H1 (cell line): ENCODE measurements at regions not wholly inside any gene's neighbourhood (a gene's known extent, or its start where the extent isn't known, plus 50 kb on each side); places are given as distances from the start of the nearest gene placed in this dataset.

Experiments
- CTCF ChIA-PET: fragments of 300-600 bp; sonication (Branson Sonifier 250); formaldehyde crosslinking; loops from one replicate; lab custom pipeline; 2021; ENCODE audit not compliant: partially characterized antibody; lab: Charles Lee
- POLR2A ChIA-PET: fragments of 300-600 bp; sonication (Branson Sonifier 250); formaldehyde crosslinking; loops from one replicate; lab custom pipeline; 2021; ENCODE audit warnings: inconsistent platforms; ENCODE audit not compliant: partially characterized antibody; lab: Charles Lee
- DNase-seq, 2 experiments: peaks; one replicate each; pipeline versions ENCODE4 v3.0.0 to v3.0.0-alpha.2; 2010 to 2022; ENCODE audit warnings: low spot score in 2 of 2, low read depth in 1 of 2, mixed read lengths in 1 of 2
- FAIRE-seq: peaks from 2 replicates; lab custom pipeline; 2011; peaks lifted over from hg19 to GRCh38; lab: Jason Lieb, UNC
- H2AFZ ChIP-seq: 2 replicates; pipeline ENCODE4 v1.8.1; 2012; ENCODE audit warnings: low read length, inconsistent platforms
- H2AK5ac ChIP-seq: 2 replicates; pipeline ENCODE4 v1.6.1; 2013; ENCODE audit warnings: low read depth, low read length
- H2BK120ac ChIP-seq: replicated peaks from 2 replicates; pipeline ENCODE3; 2013; ENCODE audit warnings: low read depth, low read length, inconsistent platforms
- H2BK12ac ChIP-seq: 2 replicates; pipeline ENCODE4 v1.6.1; 2013; ENCODE audit warnings: low read depth, low read length
- H2BK15ac ChIP-seq: 2 replicates; pipeline ENCODE4 v1.6.1; 2013; ENCODE audit warnings: low read length
- H2BK20ac ChIP-seq: 2 replicates; pipeline ENCODE4 v1.6.1; 2013; ENCODE audit warnings: low read length
- H2BK5ac ChIP-seq: 2 replicates; pipeline ENCODE4 v1.6.1; 2013; ENCODE audit warnings: low read depth, low read length
- H3K14ac ChIP-seq: 2 replicates; pipeline ENCODE4 v1.6.1; 2013; ENCODE audit warnings: inconsistent platforms; ENCODE audit not compliant: insufficient read length
- H3K18ac ChIP-seq: 2 replicates; pipeline ENCODE4 v1.6.1; 2013; ENCODE audit warnings: low read length; ENCODE audit errors: extremely low read depth
- H3K23ac ChIP-seq: 2 replicates; pipeline ENCODE4 v1.6.1; 2013; ENCODE audit warnings: inconsistent platforms; ENCODE audit not compliant: insufficient read length
- H3K23me2 ChIP-seq: 2 replicates; pipeline ENCODE4 v1.6.1; 2013; ENCODE audit warnings: low read depth, low read length
- H3K27ac ChIP-seq: 2 replicates; pipeline ENCODE4 v1.6.1; 2011; ENCODE audit warnings: low read depth, low read length, inconsistent platforms
- H3K27me3 ChIP-seq, 4 experiments: replicated peaks in 1 of 4; 1 replicate in 1 of 4; 2 replicates in 3 of 4; pipeline versions ENCODE4 v1.6.1 to v1.8.1; 2011 to 2013; ENCODE audit warnings: low read length in 3 of 4, mild to moderate bottlenecking in 3 of 4, inconsistent platforms in 2 of 4, mixed read lengths in 2 of 4, moderate library complexity in 1 of 4; ENCODE audit not compliant: control insufficient read depth in 3 of 4, insufficient read depth in 3 of 4; ENCODE audit errors: extremely low read depth in 1 of 4
- H3K36me3 ChIP-seq, 4 experiments: 2 replicates each; pipeline versions ENCODE4 v1.6.1 to v1.8.1; 2011 to 2013; ENCODE audit warnings: mild to moderate bottlenecking in 4 of 4, low read length in 3 of 4, moderate library complexity in 2 of 4, control low read depth in 1 of 4, inconsistent platforms in 1 of 4; ENCODE audit not compliant: insufficient read depth in 4 of 4, control insufficient read depth in 2 of 4
- H3K4ac ChIP-seq: replicated peaks from 2 replicates; pipeline ENCODE3; 2013; ENCODE audit warnings: low read length, low read depth, mixed read lengths, inconsistent platforms; ENCODE audit not compliant: insufficient read length
- H3K4me1 ChIP-seq, 4 experiments: replicated peaks in 1 of 4; 1 replicate in 1 of 4; 2 replicates in 3 of 4; pipeline versions ENCODE4 v1.6.1 to v1.8.1; 2011 to 2013; ENCODE audit warnings: low read length in 3 of 4, inconsistent platforms in 2 of 4, mixed read lengths in 1 of 4; ENCODE audit not compliant: insufficient read depth in 4 of 4, control insufficient read depth in 3 of 4
- H3K4me2 ChIP-seq, 2 experiments: 2 replicates each; pipeline versions ENCODE4 v1.6.1 to v1.8.1; 2011 to 2013; ENCODE audit warnings: low read depth in 2 of 2, low read length in 2 of 2, control low read depth in 1 of 2, inconsistent platforms in 1 of 2, mild to moderate bottlenecking in 1 of 2; ENCODE audit not compliant: insufficient read depth in 1 of 2
- H3K4me3 ChIP-seq, 4 experiments: fragments of 200-600, 300-600 bp in 1 of 4; sonication (generic), shearing (Covaris generic), sonication (Bioruptor Twin) in 1 of 4; 2 replicates each; pipeline versions ENCODE4 v1.5.1 to v1.8.1; 2011 to 2016; ENCODE audit warnings: low read length in 4 of 4, low read depth in 3 of 4, control low read depth in 2 of 4, inconsistent platforms in 2 of 4, mild to moderate bottlenecking in 2 of 4, mixed read lengths in 1 of 4, moderate library complexity in 1 of 4; ENCODE audit not compliant: insufficient read depth in 2 of 4; ENCODE audit errors: extremely low read depth in 1 of 4
- H3K56ac ChIP-seq: replicated peaks from 2 replicates; pipeline ENCODE3; 2013; ENCODE audit warnings: low read depth, mild to moderate bottlenecking, mixed read lengths, low read length, inconsistent platforms; ENCODE audit not compliant: insufficient read length
- H3K79me1 ChIP-seq: 2 replicates; pipeline ENCODE4 v1.6.1; 2013; ENCODE audit warnings: low read depth, low read length, control low read depth
- H3K79me2 ChIP-seq, 2 experiments: 2 replicates each; pipeline versions ENCODE4 v1.6.1 to v1.8.1; 2012 to 2013; ENCODE audit warnings: low read length in 2 of 2, mild to moderate bottlenecking in 2 of 2, inconsistent platforms in 1 of 2; ENCODE audit not compliant: insufficient read depth in 2 of 2, control insufficient read depth in 1 of 2
- H3K9ac ChIP-seq, 4 experiments: replicated peaks in 1 of 4; 1 replicate in 1 of 4; 2 replicates in 3 of 4; pipeline versions ENCODE4 v1.6.1 to v1.8.1; 2011 to 2013; ENCODE audit warnings: low read depth in 3 of 4, low read length in 3 of 4, control low read depth in 2 of 4, mild to moderate bottlenecking in 2 of 4, moderate library complexity in 2 of 4, inconsistent platforms in 1 of 4; ENCODE audit errors: extremely low read depth in 1 of 4
- H3K9me3 ChIP-seq, 2 experiments: 2 replicates each; pipeline versions ENCODE4 v1.6.1 to v1.8.1; 2012 to 2013; ENCODE audit warnings: mild to moderate bottlenecking in 2 of 2, moderate library complexity in 2 of 2, control low read depth in 1 of 2, inconsistent platforms in 1 of 2, low read depth in 1 of 2, low read length in 1 of 2, mixed read lengths in 1 of 2; ENCODE audit not compliant: insufficient read depth in 2 of 2
- H4K20me1 ChIP-seq, 2 experiments: replicated peaks in 1 of 2; 2 replicates each; pipeline versions ENCODE3 to v1.8.1; 2011 to 2013; ENCODE audit warnings: inconsistent platforms in 2 of 2, low read length in 2 of 2, mild to moderate bottlenecking in 1 of 2; ENCODE audit not compliant: insufficient read depth in 2 of 2, control insufficient read depth in 1 of 2
- H4K5ac ChIP-seq: 2 replicates; pipeline ENCODE4 v1.6.1; 2013; ENCODE audit warnings: low read length, low read depth, mixed read lengths, inconsistent platforms; ENCODE audit not compliant: insufficient read length
- H4K8ac ChIP-seq: 2 replicates; pipeline ENCODE4 v1.8.0; 2013; ENCODE audit warnings: mild to moderate bottlenecking, moderate library complexity, low read length, inconsistent platforms; ENCODE audit not compliant: insufficient read depth; ENCODE audit errors: extremely low read depth
- H4K91ac ChIP-seq: replicated peaks from 2 replicates; pipeline ENCODE3; 2013; ENCODE audit warnings: low read length, mixed read lengths, inconsistent platforms; ENCODE audit not compliant: insufficient read length
- CTBP2 ChIP-seq: IDR thresholded peaks from 2 replicates; pipeline ENCODE4 v1.7.0; 2011; ENCODE audit warnings: borderline replicate concordance, mild to moderate bottlenecking, moderate library complexity, mixed read lengths, low read length; ENCODE audit not compliant: insufficient read depth, insufficient read length
- RAD21 ChIP-seq, 2 experiments: IDR thresholded peaks in 1 of 2; conservative IDR thresholded peaks in 1 of 2; 2 replicates each; pipeline ENCODE4 v1.6.1; 2011; ENCODE audit warnings: low read depth in 2 of 2, low read length in 2 of 2, improper control_type of control experiment in 1 of 2, inconsistent platforms in 1 of 2, mild to moderate bottlenecking in 1 of 2, moderate library complexity in 1 of 2
- SAP30 ChIP-seq: fragments of 300-600 bp; sonication (generic); IDR thresholded peaks from 2 replicates; pipeline ENCODE4 v1.7.1; 2012; ENCODE audit warnings: low read length, moderate library complexity, mild to moderate bottlenecking, inconsistent platforms; ENCODE audit not compliant: insufficient read depth, insufficient replicate concordance
- SP1 ChIP-seq: IDR thresholded peaks from 2 replicates; pipeline ENCODE4 v1.6.1; 2011; ENCODE audit warnings: low read depth, low read length
- WGBS, 2 experiments: shearing (Covaris generic) in 1 of 2; methylation state at CpG; one replicate each; pipeline versions ENCODE4 v1.1.6 to v1.1.7; 2013 to 2015; ENCODE audit warnings: low lambda C conversion rate in 2 of 2, mixed read lengths in 2 of 2, inconsistent platforms in 1 of 2, low coverage in 1 of 2, missing lambda C conversion rate in 1 of 2; ENCODE audit not compliant: insufficient replicate concordance in 2 of 2, insufficient coverage in 1 of 2, insufficient read length in 1 of 2; ENCODE audit errors: extremely low coverage in 1 of 2, missing lambda C conversion rate in 1 of 2; 5-methylcytosine and 5-hydroxymethylcytosine counted together

- Histone ChIP-seq H2BK20ac (no peak overlapping the region), H3K27me3 (no peaks in the 10 kb centered on the region), H3K23ac (no peak overlapping the region), H3K4me3 (no peak overlapping the region), H3K56ac (no peak overlapping the region), H4K5ac (no peak overlapping the region), H4K20me1 (peaks cover 1 to 4% of the 10 kb centered on the region in 2 experiments), H3K18ac (no peak overlapping the region), H3K27ac (no peak overlapping the region), H3K79me2 (no peaks in the 10 kb centered on the region), H2BK15ac (no peak overlapping the region; the same call in 1 of the 2 replicates), H3K79me1 (no peaks in the 10 kb centered on the region), H3K4me1 (peaks cover 0 to 18% (median 5%) of the 10 kb centered on the region in 4 experiments; a peak in 5 of 7 replicates), H3K4me2 (no peak overlapping the region), H3K4ac (no peak overlapping the region), H2BK120ac (no peak overlapping the region), H3K14ac (no peak overlapping the region), H3K23me2 (peaks cover 10% of the 10 kb centered on the region; the same call in 1 of the 2 replicates), H2AK5ac (no peak overlapping the region), H2BK5ac (no peak overlapping the region), H3K9ac (no peak overlapping the region), H4K91ac (no peak overlapping the region), H3K9me3 (no peaks in the 10 kb centered on the region; a peak in 1 of 4 replicates), H3K36me3 (no peaks in the 10 kb centered on the region), H4K8ac (peak overlapping the region; percentile 31; the same call in 1 of the 2 replicates), H2AFZ (no peak overlapping the region), H2BK12ac (no peak overlapping the region)
- TF ChIP-seq CTBP2 (no peak), SAP30 (no peak), SP1 (no peak), RAD21 (IDR thresholded peaks at IDR 0.05 in 1 of 2, conservative IDR thresholded peaks at IDR 0.05 in 1 of 2; ENCODE audit: low read depth in 2 of 2, low read length in 2 of 2) (no peak)
- no peak for DNase-seq
- POLR2A ChIA-PET = interaction anchor here (1.2 kb wide), 2 partner anchors 177 to 234 kb away, joined by 3 read pairs; no protein-coding TSS in a partner anchor
- CTCF ChIA-PET = interaction anchor here (1.3 to 13.4 kb wide), 11 partner anchors 8 to 193 kb away, joined by 4 to 182 read pairs (median 79); no protein-coding TSS in a partner anchor
- no peak for FAIRE-seq
- 95% methylated on average over 11 of the region's 11 CpGs; no CpG with 5 or more reads in 1 of the 2 experiments for WGBS, 2 experiments
These were observed 189.5 kb upstream of the GSE1 start for GRCh38 chr16:85423631-85424030.
